ENCODE measurements at regions not wholly inside any gene's neighbourhood (a gene's known extent, or its start where the extent isn't known, plus 50 kb on each side); places are given as distances from the start of the nearest gene placed in this dataset.
A peak's percentile ranks its signal among the peaks of the same experiment; 100 is the strongest.

DNA sequence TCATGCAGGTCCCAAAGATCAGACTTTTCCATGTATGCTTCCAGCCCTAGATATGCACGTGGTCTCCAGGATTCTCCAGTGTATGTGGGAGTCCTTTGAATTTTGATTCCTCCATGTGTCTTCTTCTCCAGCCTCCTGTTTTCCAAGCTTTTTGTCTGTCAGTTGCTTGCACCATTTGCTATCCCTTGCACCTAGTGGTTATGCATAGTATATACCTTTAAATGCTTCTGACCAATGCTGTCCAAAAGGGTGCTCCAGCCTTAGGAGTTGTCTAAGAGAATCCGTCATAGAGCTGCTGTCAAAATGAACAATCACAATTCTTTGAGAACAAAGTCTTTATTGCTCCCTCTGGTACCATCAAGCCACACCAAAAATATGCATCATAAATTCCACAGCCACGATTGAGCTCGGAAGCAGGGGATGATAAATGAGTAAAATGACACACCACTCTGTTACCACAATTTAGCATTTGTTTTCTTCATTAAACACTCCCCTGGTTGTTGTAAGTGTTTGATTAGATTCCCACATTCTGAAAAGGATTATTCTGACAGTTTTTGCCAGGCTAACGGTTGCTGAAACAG, 706.2 kb upstream of the GJE1 start:
- H2AFZ ChIP-seq (ENCODE audit: low read depth, low read length): no peak overlapping the region
- no peak overlapping the region for H3K4me2 ChIP-seq (ENCODE audit: low read length)
- no peaks in the 10 kb centered on the region for H3K36me3 ChIP-seq (ENCODE audit: insufficient read depth, low read length)
- peak; percentile 61 for DNase-seq (ENCODE audit: low read depth)
- H3K36me3 Mint-ChIP-seq (ENCODE audit: low read depth, unreplicated experiment): no peaks in the 10 kb centered on the region
- no peaks in the 10 kb centered on the region for H3K27me3 ChIP-seq (ENCODE audit: insufficient read depth, low read length)
- no peak for FAIRE-seq
- no peak overlapping the region for H3K4me3 ChIP-seq (ENCODE audit: insufficient read depth, low read depth, low read length)
- TF ChIP-seq, protein P1, sequence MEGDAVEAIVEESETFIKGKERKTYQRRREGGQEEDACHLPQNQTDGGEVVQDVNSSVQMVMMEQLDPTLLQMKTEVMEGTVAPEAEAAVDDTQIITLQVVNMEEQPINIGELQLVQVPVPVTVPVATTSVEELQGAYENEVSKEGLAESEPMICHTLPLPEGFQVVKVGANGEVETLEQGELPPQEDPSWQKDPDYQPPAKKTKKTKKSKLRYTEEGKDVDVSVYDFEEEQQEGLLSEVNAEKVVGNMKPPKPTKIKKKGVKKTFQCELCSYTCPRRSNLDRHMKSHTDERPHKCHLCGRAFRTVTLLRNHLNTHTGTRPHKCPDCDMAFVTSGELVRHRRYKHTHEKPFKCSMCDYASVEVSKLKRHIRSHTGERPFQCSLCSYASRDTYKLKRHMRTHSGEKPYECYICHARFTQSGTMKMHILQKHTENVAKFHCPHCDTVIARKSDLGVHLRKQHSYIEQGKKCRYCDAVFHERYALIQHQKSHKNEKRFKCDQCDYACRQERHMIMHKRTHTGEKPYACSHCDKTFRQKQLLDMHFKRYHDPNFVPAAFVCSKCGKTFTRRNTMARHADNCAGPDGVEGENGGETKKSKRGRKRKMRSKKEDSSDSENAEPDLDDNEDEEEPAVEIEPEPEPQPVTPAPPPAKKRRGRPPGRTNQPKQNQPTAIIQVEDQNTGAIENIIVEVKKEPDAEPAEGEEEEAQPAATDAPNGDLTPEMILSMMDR (IDR thresholded peaks at IDR 0.05; ENCODE audit: insufficient read depth, low read depth, low read length): no peak
- no peak for TF ChIP-seq EZH2 (IDR thresholded peaks at IDR 0.05; ENCODE audit: insufficient read depth, low read length)
- no peaks in the 10 kb centered on the region for H3K4me1 Mint-ChIP-seq (ENCODE audit: low read depth, unreplicated experiment)
- no peaks in the 10 kb centered on the region for H4K20me1 ChIP-seq (ENCODE audit: insufficient read depth, low read length)
- no peak overlapping the region for H3K4me3 Mint-ChIP-seq (ENCODE audit: unreplicated experiment)
- H3K27ac ChIP-seq (ENCODE audit: low read depth, low read length): no peak overlapping the region
- no peaks in the 10 kb centered on the region for H3K9me3 ChIP-seq (ENCODE audit: insufficient read depth, low read depth, low read length)
- no peaks in the 10 kb centered on the region for H3K79me2 ChIP-seq (ENCODE audit: insufficient read depth, low read length)
- no peaks in the 10 kb centered on the region for H3K4me1 ChIP-seq (ENCODE audit: insufficient read depth, low read length)
- H3K27me3 Mint-ChIP-seq (ENCODE audit: low read depth, unreplicated experiment): no peaks in the 10 kb centered on the region
- no peak overlapping the region for H3K27ac Mint-ChIP-seq (ENCODE audit: unreplicated experiment)
- H3K9me3 Mint-ChIP-seq (ENCODE audit: unreplicated experiment): peaks cover 11% of the 10 kb centered on the region
- H3K9ac ChIP-seq (ENCODE audit: low read length): no peak overlapping the region

DNA sequence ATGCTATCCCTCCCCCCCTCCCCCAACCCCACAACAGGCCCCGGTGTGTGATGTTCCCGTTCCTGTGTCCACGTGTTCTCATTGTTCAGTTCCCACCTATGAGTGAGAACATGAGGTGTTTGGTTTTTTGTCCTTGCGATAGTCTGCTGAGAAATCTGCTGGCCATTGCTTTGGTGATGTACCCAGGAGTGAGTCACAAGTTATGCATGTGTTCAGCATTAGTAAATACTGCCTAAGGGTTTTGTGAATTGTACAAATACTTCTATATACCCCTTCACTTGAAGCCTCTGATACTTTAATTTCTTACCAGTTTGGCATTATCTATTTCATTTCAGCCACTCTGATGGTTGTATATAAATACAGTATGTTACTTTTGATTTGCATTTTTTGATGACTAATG, 711.3 kb upstream of the GJE1 start:
- Mint-ChIP-seq H3K27me3 (ENCODE audit: low read depth, unreplicated experiment) (no peaks in the 10 kb centered on the region), H3K36me3 (ENCODE audit: low read depth, unreplicated experiment) (no peaks in the 10 kb centered on the region), H3K4me3 (ENCODE audit: unreplicated experiment) (no peak overlapping the region), H3K9me3 (ENCODE audit: unreplicated experiment) (peaks cover 9% of the 10 kb centered on the region), H3K27ac (ENCODE audit: unreplicated experiment) (no peak overlapping the region), H3K4me1 (ENCODE audit: low read depth, unreplicated experiment) (no peaks in the 10 kb centered on the region)
- Histone ChIP-seq H4K20me1 (ENCODE audit: insufficient read depth, low read length) (no peaks in the 10 kb centered on the region), H3K4me2 (ENCODE audit: low read length) (peak overlapping the region; percentile 1), H3K9ac (ENCODE audit: low read length) (no peak overlapping the region), H3K4me1 (ENCODE audit: insufficient read depth, low read length) (no peaks in the 10 kb centered on the region), H3K79me2 (ENCODE audit: insufficient read depth, low read length) (no peaks in the 10 kb centered on the region), H3K36me3 (ENCODE audit: insufficient read depth, low read length) (no peaks in the 10 kb centered on the region), H3K9me3 (ENCODE audit: insufficient read depth, low read depth, low read length) (no peaks in the 10 kb centered on the region), H3K4me3 (ENCODE audit: insufficient read depth, low read depth, low read length) (no peak overlapping the region), H2AFZ (ENCODE audit: low read depth, low read length) (no peak overlapping the region), H3K27me3 (ENCODE audit: insufficient read depth, low read length) (no peaks in the 10 kb centered on the region), H3K27ac (ENCODE audit: low read depth, low read length) (no peak overlapping the region)
- no peak for FAIRE-seq
- peak; percentile 86 for DNase-seq (ENCODE audit: low read depth)
- TF ChIP-seq, protein P1 (IDR thresholded peaks at IDR 0.05; ENCODE audit: insufficient read depth, low read depth, low read length): no peak
- no peak for TF ChIP-seq EZH2 (IDR thresholded peaks at IDR 0.05; ENCODE audit: insufficient read depth, low read length)

DNA sequence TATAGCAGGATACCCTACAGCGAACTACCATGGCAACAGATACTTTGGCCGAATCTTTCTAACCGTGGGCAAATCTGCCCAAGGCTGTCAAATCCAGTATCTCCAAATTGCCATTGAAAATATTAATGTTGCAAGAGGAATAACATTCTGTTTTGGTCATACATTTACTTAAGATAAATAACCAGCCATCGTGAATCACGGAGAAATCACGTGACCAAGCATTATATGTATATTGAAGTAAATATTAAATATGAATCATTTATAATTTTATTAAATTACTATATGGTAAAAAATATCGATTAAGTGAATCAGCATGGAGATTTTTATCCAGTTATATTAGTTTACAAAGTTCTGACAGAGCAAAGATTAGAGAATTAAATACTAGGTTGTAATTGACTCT, 714.6 kb upstream of the GJE1 start:
- DNase-seq (ENCODE audit: low read depth) (no peak), FAIRE-seq (no peak)
- Histone ChIP-seq H3K4me3 (ENCODE audit: insufficient read depth, low read depth, low read length) (no peak overlapping the region), H3K36me3 (ENCODE audit: insufficient read depth, low read length) (no peaks in the 10 kb centered on the region), H3K4me2 (ENCODE audit: low read length) (no peak overlapping the region), H3K9ac (ENCODE audit: low read length) (no peak overlapping the region), H2AFZ (ENCODE audit: low read depth, low read length) (no peak overlapping the region), H4K20me1 (ENCODE audit: insufficient read depth, low read length) (no peaks in the 10 kb centered on the region), H3K9me3 (ENCODE audit: insufficient read depth, low read depth, low read length) (no peaks in the 10 kb centered on the region), H3K79me2 (ENCODE audit: insufficient read depth, low read length) (no peaks in the 10 kb centered on the region), H3K27ac (ENCODE audit: low read depth, low read length) (no peak overlapping the region), H3K4me1 (ENCODE audit: insufficient read depth, low read length) (no peaks in the 10 kb centered on the region), H3K27me3 (ENCODE audit: insufficient read depth, low read length) (no peaks in the 10 kb centered on the region)
- TF ChIP-seq EZH2 (IDR thresholded peaks at IDR 0.05; ENCODE audit: insufficient read depth, low read length): no peak
- TF ChIP-seq, protein P1 (IDR thresholded peaks at IDR 0.05; ENCODE audit: insufficient read depth, low read depth, low read length): no peak
- Mint-ChIP-seq H3K4me1 (ENCODE audit: low read depth, unreplicated experiment) (no peaks in the 10 kb centered on the region), H3K27ac (ENCODE audit: unreplicated experiment) (no peak overlapping the region), H3K27me3 (ENCODE audit: low read depth, unreplicated experiment) (no peaks in the 10 kb centered on the region), H3K36me3 (ENCODE audit: low read depth, unreplicated experiment) (no peaks in the 10 kb centered on the region), H3K4me3 (ENCODE audit: unreplicated experiment) (no peak overlapping the region), H3K9me3 (ENCODE audit: unreplicated experiment) (no peaks in the 10 kb centered on the region)
